HG03103 (cell line): ENCODE measurements at regions not wholly inside any gene's neighbourhood (a gene's known extent, or its start where the extent isn't known, plus 50 kb on each side); places are given as distances from the start of the nearest gene placed in this dataset.

Experiments used
- ATAC-seq: cut with Tn5 transposase; IDR thresholded peaks from one replicate; pipeline ENCODE4 v1.9.1; 2021; ENCODE audit warnings: low read depth; ENCODE audit not compliant: unreplicated experiment

DNA sequence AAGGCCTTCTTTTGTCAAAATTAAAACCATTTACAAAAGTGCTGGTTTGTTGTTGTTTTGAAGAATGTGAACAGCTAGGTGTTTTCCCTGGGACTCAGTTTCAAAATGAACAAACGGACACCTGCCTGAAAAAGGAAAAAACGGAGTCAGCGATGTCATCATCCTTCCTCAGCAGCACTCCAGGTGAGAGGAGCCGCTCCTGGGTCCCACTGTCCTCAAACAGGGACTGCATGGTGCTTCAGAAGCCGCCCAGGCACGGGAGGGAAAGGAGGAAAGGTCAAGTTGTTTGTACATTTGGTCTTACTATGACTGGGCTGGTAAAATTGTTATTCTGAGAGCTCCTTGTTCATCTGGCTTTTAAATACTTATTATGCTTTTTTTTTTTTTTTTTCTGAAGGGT lies 69.0 kb upstream of the ZSWIM6 start:
- ATAC-seq = no peak

DNA sequence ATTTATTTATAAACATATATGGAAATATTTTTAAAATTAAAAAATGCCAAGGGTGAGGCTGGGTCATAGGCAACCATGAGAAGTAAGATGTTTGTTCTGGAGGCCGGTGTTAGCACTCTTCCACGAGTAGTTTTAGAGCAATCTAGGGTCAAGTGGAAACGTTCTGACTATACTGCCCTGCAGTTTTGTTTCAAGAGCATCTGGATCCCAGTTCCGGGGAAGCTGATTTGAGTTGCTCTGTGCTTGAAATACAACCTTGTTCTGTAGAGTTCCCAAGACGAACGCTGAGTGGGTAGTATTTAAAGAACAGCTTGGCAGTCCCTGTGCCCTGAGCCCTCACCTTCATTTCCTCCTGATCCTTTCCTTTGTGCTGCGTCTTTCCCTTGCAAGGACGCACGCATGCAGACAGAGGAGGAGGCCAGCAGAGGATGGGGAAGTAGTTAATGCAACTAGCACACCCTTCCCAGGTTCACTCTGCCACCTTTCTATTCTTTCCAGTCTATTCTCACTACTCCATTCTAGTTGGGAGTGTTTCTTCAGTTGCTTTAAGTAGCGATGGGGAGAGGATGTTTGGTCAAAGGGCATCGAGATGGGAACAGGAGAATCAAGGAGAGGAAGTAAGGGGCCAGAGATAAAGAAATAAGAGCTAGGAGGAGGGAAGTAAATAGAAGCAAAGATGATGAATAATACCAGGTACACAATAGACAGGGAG lies 68.3 kb upstream of the ZSWIM6 start:
- no peak for ATAC-seq

DNA sequence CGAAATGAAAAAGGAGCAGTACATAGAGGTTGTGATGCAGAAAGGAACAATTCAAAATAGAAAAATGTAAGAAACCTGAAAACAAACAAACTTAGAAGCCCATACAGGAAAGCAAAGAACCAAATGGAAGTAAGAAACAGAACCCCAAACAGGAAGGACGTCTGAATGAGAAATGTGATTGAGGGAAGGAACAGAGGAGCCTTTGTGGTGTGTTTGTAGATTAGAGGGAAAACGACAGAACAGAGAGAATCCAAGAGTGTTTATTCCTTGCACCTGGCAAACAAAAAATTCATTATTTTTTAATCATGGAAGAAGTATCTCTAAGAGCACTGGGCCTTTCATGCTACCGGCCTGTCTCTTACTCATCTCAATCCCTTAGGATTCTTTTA lies 67.8 kb upstream of the ZSWIM6 start:
- no peak for ATAC-seq

DNA sequence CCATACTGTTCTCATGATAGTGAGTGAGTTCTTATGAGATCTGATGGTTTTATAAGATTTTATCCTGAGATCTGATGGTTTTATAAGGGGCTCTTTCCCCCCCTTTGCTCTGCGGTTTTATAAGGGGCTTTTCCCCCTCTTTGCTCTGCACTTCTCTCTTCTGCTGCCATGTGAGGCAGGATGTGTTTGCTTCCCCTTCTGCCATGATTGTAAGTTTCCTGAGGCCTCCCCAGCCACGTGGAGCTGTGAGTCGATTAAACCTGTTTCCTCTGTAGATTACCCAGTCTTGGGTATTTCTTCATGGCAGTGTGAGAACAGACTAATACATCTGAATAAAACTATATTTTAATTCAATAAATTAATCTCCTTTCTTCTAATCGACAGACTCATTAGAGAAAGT lies 64.9 kb upstream of the ZSWIM6 start:
- no peak for ATAC-seq

DNA sequence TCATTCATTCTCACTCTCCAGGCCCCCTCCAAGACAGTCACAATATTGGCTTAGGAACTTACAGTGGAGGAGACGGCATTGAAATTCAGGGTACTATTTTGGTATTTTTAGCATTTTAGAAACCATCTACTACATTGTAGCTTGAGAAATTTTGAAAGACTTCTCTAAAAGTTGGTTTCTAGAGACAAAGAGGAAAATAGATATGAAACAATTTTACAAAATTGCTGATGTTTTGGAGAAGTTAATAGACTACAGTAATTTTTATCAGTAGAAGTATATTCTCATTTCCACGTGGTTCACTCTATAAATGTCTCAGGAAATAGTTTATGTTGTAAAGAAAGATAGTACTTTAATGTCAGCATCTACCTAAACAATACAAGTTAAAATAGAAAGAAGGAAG lies 63.2 kb upstream of the ZSWIM6 start:
- no peak for ATAC-seq

DNA sequence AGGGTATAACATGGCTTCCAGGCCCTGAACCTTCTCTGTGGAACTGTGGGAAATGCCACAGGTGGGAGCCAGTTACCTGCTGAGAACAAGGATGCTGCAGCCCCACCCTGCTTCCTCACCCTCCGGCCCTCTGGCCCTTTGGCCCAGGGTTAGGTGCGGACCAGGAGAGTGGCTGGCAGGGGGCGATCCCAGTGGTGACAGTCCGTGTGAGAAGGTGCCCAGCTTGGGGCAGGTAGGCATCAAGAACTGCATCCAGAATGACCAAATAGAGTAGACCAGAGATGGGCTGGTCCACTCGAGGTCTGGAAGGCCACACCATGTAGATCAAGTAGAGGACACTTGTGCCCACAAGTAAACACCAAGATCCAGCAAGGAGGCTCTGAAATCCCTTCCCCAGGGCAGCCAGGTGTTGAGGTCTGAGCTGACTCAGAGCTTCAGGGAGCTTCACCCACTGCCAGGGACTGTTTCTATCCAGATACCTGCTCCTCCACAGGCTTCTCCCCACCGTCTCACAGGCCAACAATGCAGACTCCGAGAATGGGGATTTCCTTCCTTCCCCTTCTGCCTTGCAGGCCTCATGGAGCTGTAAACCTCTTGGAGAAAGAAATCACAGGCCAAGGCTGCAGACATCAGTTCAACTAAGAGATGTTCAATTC lies 61.4 kb upstream of the ZSWIM6 start:
- no peak for ATAC-seq

DNA sequence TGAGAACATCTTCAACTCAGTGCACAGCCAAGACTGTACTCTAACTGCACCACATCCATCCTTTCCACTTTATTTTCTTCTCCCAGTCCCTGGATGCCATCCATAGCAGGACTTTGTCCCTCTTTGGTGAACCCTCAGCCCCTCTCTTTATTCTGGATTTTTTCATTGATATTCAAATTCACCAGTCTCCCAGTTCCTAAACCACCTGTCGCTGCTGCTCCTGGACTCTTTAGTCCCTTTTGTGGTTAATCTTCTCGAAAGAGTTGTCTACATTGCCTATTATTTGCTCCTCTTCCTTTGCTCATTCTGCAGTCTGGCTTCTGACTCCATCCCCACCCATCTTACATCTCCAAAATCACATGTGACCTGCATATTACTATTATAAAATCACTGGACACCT lies 59.4 kb upstream of the ZSWIM6 start:
- no peak for ATAC-seq

- ATAC-seq = no peak
Measured at GRCh38 chr5:61273279-61273975, 58.6 kb upstream of the ZSWIM6 start.

- no peak for ATAC-seq
Measured at GRCh38 chr5:61274511-61274911, 57.5 kb upstream of the ZSWIM6 start.

DNA sequence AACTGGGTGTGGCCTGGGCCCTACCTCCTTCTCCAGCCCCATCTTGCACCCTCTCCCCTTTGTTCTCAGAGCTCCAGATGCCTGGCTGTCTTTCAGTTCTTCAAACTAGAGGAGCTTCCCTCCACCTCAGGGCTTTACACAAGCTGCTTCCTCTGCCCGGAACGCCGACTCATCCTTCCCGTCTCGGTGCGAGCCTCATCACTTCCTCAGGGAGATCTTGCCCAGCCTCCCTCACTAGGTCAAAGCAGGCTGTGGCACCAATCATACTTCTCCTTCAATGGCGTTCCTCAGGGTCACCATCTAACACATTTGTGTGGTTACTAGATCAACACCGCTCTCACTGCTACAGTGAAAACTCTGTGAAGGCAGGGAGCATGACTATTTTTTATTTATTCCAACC lies 56.2 kb upstream of the ZSWIM6 start:
- no peak for ATAC-seq

- no peak for ATAC-seq
Measured at GRCh38 chr5:61277190-61277589, 54.9 kb upstream of the ZSWIM6 start.

DNA sequence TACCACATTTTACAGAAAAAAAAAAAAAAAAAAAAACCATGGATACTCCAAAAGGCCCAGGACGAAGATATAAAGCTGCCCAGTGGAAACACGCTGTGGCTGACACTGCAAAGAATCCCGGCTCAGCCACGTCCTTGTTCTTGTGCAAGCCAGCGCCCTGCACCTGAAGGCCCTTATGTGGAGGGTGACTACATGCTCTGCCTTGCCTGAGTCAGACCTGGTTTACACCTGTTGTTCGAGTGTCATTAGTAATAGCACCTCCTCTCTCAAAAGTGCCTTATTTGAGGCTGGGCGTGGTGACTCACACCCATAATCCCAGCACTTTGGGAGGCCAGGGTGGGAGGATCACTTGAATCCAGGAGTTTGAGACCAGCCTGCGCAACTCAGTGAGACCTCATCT lies 54.3 kb upstream of the ZSWIM6 start:
- no peak for ATAC-seq

DNA sequence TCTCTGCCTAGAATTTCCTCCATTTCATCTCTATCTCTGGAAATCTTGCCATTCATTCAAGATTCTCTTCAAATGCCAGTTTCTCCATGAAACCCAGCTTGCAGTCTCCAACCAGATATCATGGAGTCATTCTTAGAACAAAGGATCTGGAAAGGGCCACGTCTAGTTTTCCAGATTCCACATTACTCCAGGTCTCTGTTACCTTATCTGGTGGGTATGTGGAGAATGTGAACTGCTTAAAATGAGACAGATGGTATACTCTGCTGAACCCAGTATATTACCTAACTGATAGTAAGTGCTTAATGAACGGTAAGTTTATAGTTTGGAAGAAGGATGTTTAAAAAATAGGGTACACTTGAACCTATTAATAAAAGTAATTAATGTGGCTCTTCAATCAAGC lies 52.3 kb upstream of the ZSWIM6 start:
- no peak for ATAC-seq

DNA sequence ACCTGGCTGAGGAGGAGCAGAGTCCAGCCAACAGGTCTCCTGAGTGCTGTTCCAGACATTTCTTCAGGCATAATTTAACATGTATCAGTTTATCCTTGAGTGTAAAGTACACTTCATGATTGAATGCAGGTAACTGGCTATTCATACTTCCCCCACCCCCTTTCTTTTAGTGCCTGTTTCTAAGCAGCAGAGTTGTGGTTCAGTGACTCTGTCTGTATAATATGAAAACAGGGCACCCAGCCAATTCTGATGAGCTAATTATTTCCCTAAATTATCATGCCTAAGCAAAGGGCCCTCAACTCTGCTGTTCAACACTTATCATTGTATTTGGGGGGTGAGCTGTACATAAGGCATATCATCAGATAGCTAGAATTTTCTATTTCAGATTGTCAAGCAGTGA lies 51.9 kb upstream of the ZSWIM6 start:
- peak; percentile 47 for ATAC-seq

GRCh38 chr5:61280761-61281427 lies 51.2 kb upstream of the ZSWIM6 start:
- no peak for ATAC-seq

GRCh38 chr5:61281686-61282085 lies 50.4 kb upstream of the ZSWIM6 start:
- no peak for ATAC-seq
